NCI-H146 treated with DMSO at 0.1 percent for 48 hours (cell line): ENCODE measurements at regions not wholly inside any gene's neighbourhood (a gene's known extent, or its start where the extent isn't known, plus 50 kb on each side); places are given as distances from the start of the nearest gene placed in this dataset.

Experiments
- DNase-seq: peaks from one replicate; lab custom pipeline; 2025; ENCODE audit not compliant: unreplicated experiment; lab: John Stamatoyannopoulos, UW

GRCh38 chr4:126939401-126939800 is 693.4 kb upstream of the INTU start:
- no peak for DNase-seq

GRCh38 chr4:126947536-126947935 is 685.2 kb upstream of the INTU start:
- DNase-seq, result no peak

- DNase-seq, result no peak
Measured at GRCh38 chr4:126954537-126955291, 678.0 kb upstream of the INTU start.

GRCh38 chr4:126955292-126956183 is 677.2 kb upstream of the INTU start:
- no peak for DNase-seq

- DNase-seq, result no peak
Measured at GRCh38 chr4:126956184-126956897, 676.4 kb upstream of the INTU start.

- DNase-seq, result no peak
Measured at GRCh38 chr4:126957556-126957955, 675.2 kb upstream of the INTU start.

GRCh38 chr4:126957987-126958386 is 674.8 kb upstream of the INTU start:
- DNase-seq, result no peak

- no peak for DNase-seq
Measured at GRCh38 chr4:126958482-126958881, 674.3 kb upstream of the INTU start.

GRCh38 chr4:126959056-126959745 is 673.6 kb upstream of the INTU start:
- DNase-seq, result no peak

GRCh38 chr4:126960760-126961159 is 672.0 kb upstream of the INTU start:
- no peak for DNase-seq

- DNase-seq, result no peak
Measured at GRCh38 chr4:126961661-126962060, 671.1 kb upstream of the INTU start.

GRCh38 chr4:126965877-126966276 is 666.9 kb upstream of the INTU start:
- DNase-seq, result no peak

- no peak for DNase-seq
Measured at GRCh38 chr4:126969360-126970235, 663.2 kb upstream of the INTU start.

- no peak for DNase-seq
Measured at GRCh38 chr4:126973201-126973600, 659.6 kb upstream of the INTU start.

- no peak for DNase-seq
Measured at GRCh38 chr4:126976850-126977632, 655.7 kb upstream of the INTU start.

GRCh38 chr4:126986005-126986404 is 646.8 kb upstream of the INTU start:
- no peak for DNase-seq

- no peak for DNase-seq
Measured at GRCh38 chr4:126986828-126987227, 645.9 kb upstream of the INTU start.

GRCh38 chr4:126991965-126992364 is 640.8 kb upstream of the INTU start:
- DNase-seq, result no peak

GRCh38 chr4:126992910-126993309 is 639.8 kb upstream of the INTU start:
- no peak for DNase-seq
